A549 (cell line): ENCODE measurements at regions not wholly inside any gene's neighbourhood (a gene's known extent, or its start where the extent isn't known, plus 50 kb on each side); places are given as distances from the start of the nearest gene placed in this dataset.

Source experiments
- CTCF ChIP-seq: fragments of >200 bp; sonication (Bioruptor Twin); formaldehyde crosslinking; IDR thresholded peaks from 3 replicates; pipeline ENCODE4 v1.5.1; 2016
- HOXA7 ChIP-seq: fragments of 250-450 bp; sonication (Bioruptor Pico); IDR thresholded peaks from 2 replicates; pipeline ENCODE4 v1.5.0; 2020; ENCODE audit warnings: mild to moderate bottlenecking, moderate library complexity

DNA sequence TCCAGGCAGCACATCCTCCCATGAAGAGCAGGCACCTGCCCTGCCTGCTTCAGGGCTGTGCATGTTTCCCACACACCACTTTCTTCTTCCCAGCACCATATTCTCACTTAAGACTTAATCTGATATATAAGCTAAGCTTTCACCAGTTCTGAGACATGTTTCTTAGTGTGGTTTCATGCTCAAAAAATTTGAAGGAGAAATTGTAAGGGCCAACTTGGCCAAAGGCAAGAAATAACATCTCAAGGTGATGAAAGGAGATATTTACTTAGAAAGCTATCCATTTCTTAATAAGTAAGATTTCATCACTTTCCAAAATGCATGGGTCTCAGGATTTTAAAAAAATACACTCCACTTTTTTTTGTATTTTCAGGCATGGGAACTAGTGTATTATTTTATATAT, 468.1 kb upstream of the AKR1E2 start:
- TF ChIP-seq HOXA7 (CRISPR knock-in tag) (no peak), CTCF (no peak)
